IMR-90 (cell line): ENCODE measurements at regions not wholly inside any gene's neighbourhood (a gene's known extent, or its start where the extent isn't known, plus 50 kb on each side); places are given as distances from the start of the nearest gene placed in this dataset.

Experiments
- ATAC-seq: fragments of 200-7000 bp; cut with Tn5 transposase; 2 replicates; pipeline ENCODE4 v1.9.1; 2020; ENCODE audit warnings: low read depth, mild to moderate bottlenecking, moderate library complexity
- BruUV-seq: library from RNA; stranded (reverse); fragments of 400-500 nt; replicated peaks from 2 replicates; lab custom pipeline; 2021; lab: Mats Ljungman, UMichigan
- CTCF ChIA-PET: fragments of 300-600 bp; formaldehyde crosslinking; extraction: SDS; loops from one replicate; lab custom pipeline; 2021; ENCODE audit warnings: antibody characterized with exemption; lab: Yijun Ruan, JAX
- POLR2A ChIA-PET: fragments of 300-600 bp; sonication (Branson Sonifier 250); formaldehyde crosslinking; loops from one replicate; lab custom pipeline; 2022; ENCODE audit warnings: antibody characterized with exemption; ENCODE audit not compliant: unreplicated experiment; lab: Charles Lee
- DNase-seq: peaks from one replicate; pipeline ENCODE4 v3.0.0; 2013
- H2AFZ ChIP-seq: replicated peaks from 2 replicates; pipeline ENCODE3; 2013; ENCODE audit warnings: low read length, mild to moderate bottlenecking; ENCODE audit not compliant: poor library complexity
- H2AK5ac ChIP-seq: 2 replicates; pipeline ENCODE4 v1.6.1; 2013; ENCODE audit warnings: low read depth, low read length, inconsistent platforms
- H2AK9ac ChIP-seq: replicated peaks from 2 replicates; pipeline ENCODE3; 2013; ENCODE audit warnings: mild to moderate bottlenecking, low read depth, low read length, moderate library complexity; ENCODE audit not compliant: poor library complexity
- H2BK120ac ChIP-seq: 2 replicates; pipeline ENCODE4 v1.6.1; 2013; ENCODE audit warnings: low read depth, low read length, inconsistent platforms
- H2BK15ac ChIP-seq: 3 replicates; pipeline ENCODE4 v1.6.1; 2013; ENCODE audit warnings: low read depth, low read length, inconsistent platforms
- H2BK20ac ChIP-seq: 2 replicates; pipeline ENCODE4 v1.6.1; 2013; ENCODE audit warnings: low read depth, mild to moderate bottlenecking, inconsistent platforms, low read length, moderate library complexity
- H2BK5ac ChIP-seq: 2 replicates; pipeline ENCODE4 v1.6.1; 2013; ENCODE audit warnings: mild to moderate bottlenecking, low read depth, low read length, inconsistent platforms; ENCODE audit not compliant: poor library complexity, severe bottlenecking
- H3K14ac ChIP-seq: replicated peaks from 2 replicates; pipeline ENCODE4 v1.6.1; 2013; ENCODE audit warnings: low read depth, low read length, inconsistent platforms
- H3K18ac ChIP-seq: 2 replicates; pipeline ENCODE4 v1.6.1; 2013; ENCODE audit warnings: low read depth, low read length, control low read depth
- H3K23ac ChIP-seq: 2 replicates; pipeline ENCODE4 v1.6.1; 2013; ENCODE audit warnings: low read depth, low read length, inconsistent platforms
- H3K27ac ChIP-seq: 2 replicates; pipeline ENCODE4 v1.5.1; 2013; ENCODE audit warnings: mild to moderate bottlenecking, control low read depth, low read length; ENCODE audit not compliant: insufficient read depth
- H3K27me3 ChIP-seq: 2 replicates; pipeline ENCODE4 v1.6.1; 2013; ENCODE audit warnings: low read length; ENCODE audit not compliant: control insufficient read depth, insufficient read depth
- H3K36me3 ChIP-seq: 2 replicates; pipeline ENCODE4 v1.6.1; 2013; ENCODE audit warnings: low read length, mixed read lengths; ENCODE audit not compliant: control insufficient read depth, insufficient read depth
- H3K4ac ChIP-seq: 2 replicates; pipeline ENCODE4 v1.6.1; 2013; ENCODE audit warnings: low read depth, low read length, inconsistent platforms
- H3K4me1 ChIP-seq: 2 replicates; pipeline ENCODE4 v1.6.1; 2013; ENCODE audit warnings: low read length, mixed read lengths; ENCODE audit not compliant: control insufficient read depth, insufficient read depth
- H3K4me2 ChIP-seq: 2 replicates; pipeline ENCODE4 v1.6.1; 2013; ENCODE audit warnings: low read depth, mild to moderate bottlenecking, control low read depth, low read length, moderate library complexity
- H3K4me3 ChIP-seq: 2 replicates; pipeline ENCODE4 v1.5.1; 2013; ENCODE audit warnings: low read depth, mild to moderate bottlenecking, control low read depth, low read length, moderate library complexity; ENCODE audit not compliant: insufficient read depth
- H3K56ac ChIP-seq: 2 replicates; pipeline ENCODE4 v1.6.1; 2013; ENCODE audit warnings: low read length, inconsistent platforms; ENCODE audit not compliant: insufficient read depth; ENCODE audit errors: extremely low read depth
- H3K79me1 ChIP-seq, 2 experiments: 2 replicates each; pipeline ENCODE4 v1.6.1; 2013; ENCODE audit warnings: low read length in 2 of 2, inconsistent platforms in 1 of 2, low read depth in 1 of 2
- H3K9ac ChIP-seq: 2 replicates; pipeline ENCODE4 v1.6.1; 2013; ENCODE audit warnings: low read depth, low read length, control low read depth
- H3K9me1 ChIP-seq: 2 replicates; pipeline ENCODE4 v1.6.1; 2013; ENCODE audit warnings: low read length, inconsistent platforms; ENCODE audit not compliant: insufficient read depth
- H3K9me3 ChIP-seq: 2 replicates; pipeline ENCODE4 v1.6.1; 2013; ENCODE audit warnings: low read length; ENCODE audit not compliant: control insufficient read depth, insufficient read depth
- H4K20me1 ChIP-seq: 2 replicates; pipeline ENCODE4 v1.6.1; 2013; ENCODE audit warnings: low read length, inconsistent platforms; ENCODE audit not compliant: insufficient read depth
- H4K5ac ChIP-seq: 2 replicates; pipeline ENCODE4 v1.6.1; 2013; ENCODE audit warnings: mild to moderate bottlenecking, low read depth, low read length, control low read depth
- H4K8ac ChIP-seq, 2 experiments: 2 replicates each; pipeline ENCODE4 v1.6.1; 2013; ENCODE audit warnings: low read depth in 2 of 2, low read length in 2 of 2, control low read depth in 1 of 2, inconsistent platforms in 1 of 2
- H4K91ac ChIP-seq: 2 replicates; pipeline ENCODE4 v1.6.1; 2013; ENCODE audit warnings: low read depth, low read length, inconsistent platforms; ENCODE audit not compliant: insufficient read depth
- BHLHE40 ChIP-seq: fragments of 150-350 bp; IDR thresholded peaks from 2 replicates; pipeline ENCODE4 v1.6.1; 2016; ENCODE audit warnings: mild to moderate bottlenecking, low read depth, low read length
- CEBPB ChIP-seq: IDR thresholded peaks from 2 replicates; pipeline ENCODE4 v1.6.1; 2012; ENCODE audit warnings: low read depth, low read length, improper control_type of control experiment
- CHD1 ChIP-seq: IDR thresholded peaks from 2 replicates; pipeline ENCODE4 v1.6.1; 2012; ENCODE audit warnings: low read depth, low read length, improper control_type of control experiment
- FOS ChIP-seq: fragments of 150-350 bp; IDR thresholded peaks from 2 replicates; pipeline ENCODE4 v1.6.1; 2016; ENCODE audit warnings: low read depth, low read length
- MAFK ChIP-seq: IDR thresholded peaks from 2 replicates; pipeline ENCODE4 v1.6.1; 2012; ENCODE audit warnings: low read depth, low read length, improper control_type of control experiment
- MXI1 ChIP-seq: IDR thresholded peaks from 2 replicates; pipeline ENCODE4 v1.6.1; 2012; ENCODE audit warnings: low read depth, mild to moderate bottlenecking, low read length, moderate library complexity, borderline replicate concordance
- NFE2L2 ChIP-seq: fragments of 150-350 bp; IDR thresholded peaks from 2 replicates; pipeline ENCODE4 v1.6.1; 2016; ENCODE audit warnings: low read depth, mild to moderate bottlenecking, low read length
- POLR2A ChIP-seq: IDR thresholded peaks from 2 replicates; pipeline ENCODE4 v1.6.1; 2012; ENCODE audit warnings: mild to moderate bottlenecking, low read depth, low read length
- RAD21 ChIP-seq: IDR thresholded peaks from 2 replicates; pipeline ENCODE4 v1.6.1; 2012; ENCODE audit warnings: low read length, improper control_type of control experiment
- RCOR1 ChIP-seq: IDR thresholded peaks from 2 replicates; pipeline ENCODE4 v1.6.1; 2012; ENCODE audit warnings: mild to moderate bottlenecking, low read length, improper control_type of control experiment; ENCODE audit not compliant: insufficient replicate concordance
- RFX5 ChIP-seq: IDR thresholded peaks from 2 replicates; pipeline ENCODE4 v1.8.0; 2012; ENCODE audit warnings: low read depth, mild to moderate bottlenecking, low read length, moderate library complexity
- SMC3 ChIP-seq: fragments of 150-350 bp; IDR thresholded peaks from 2 replicates; pipeline ENCODE4 v1.6.1; 2016; ENCODE audit warnings: low read depth, mild to moderate bottlenecking, antibody characterized with exemption, low read length, moderate library complexity
- USF2 ChIP-seq: fragments of 150-350 bp; IDR thresholded peaks from 2 replicates; pipeline ENCODE4 v1.6.1; 2017; ENCODE audit warnings: mild to moderate bottlenecking, antibody characterized with exemption, low read length, low read depth
- WGBS, 2 experiments: methylation state at CpG; one replicate each; pipeline versions ENCODE4 v1.1.5 to v1.1.7; 2013; ENCODE audit warnings: missing lambda C conversion rate in 2 of 2; ENCODE audit not compliant: insufficient read length in 1 of 2; ENCODE audit errors: extremely low coverage in 2 of 2; 5-methylcytosine and 5-hydroxymethylcytosine counted together
- dilution Hi-C: fragments of 300-500 bp; cut with HindIII; formaldehyde crosslinking; loops from one replicate; pipeline ENCODE4 v1.14.3; 2018; ENCODE audit warnings: low sequenced_read_pairs; ENCODE audit not compliant: unreplicated experiment
- in situ Hi-C: fragments of 300-500 bp; cut with MboI; formaldehyde crosslinking; loops from 3 replicates; pipeline ENCODE4 v1.14.3; 2019; ENCODE audit warnings: low sequenced_read_pairs, inconsistent platforms, mixed read lengths
- intact Hi-C: fragments of 100-400 bp; cut with micrococcal nuclease; formaldehyde crosslinking; loops from 2 replicates; pipeline ENCODE4 v1.10.0; 2022
- TF ChIP-seq, protein P1 (sequence below): fragments of 150-350 bp; IDR thresholded peaks from 2 replicates; pipeline ENCODE4 v1.6.1; 2016; ENCODE audit warnings: low read depth, mild to moderate bottlenecking, low read length, moderate library complexity, borderline replicate concordance

- no peak overlapping the region for H3K23ac ChIP-seq
- H2BK5ac ChIP-seq = no peak overlapping the region
- H3K14ac ChIP-seq = 0 out of 2 replicates have a peak overlapping the region, but pooled peaks have one; percentile 12
- no peak for ATAC-seq
- ChIA-PET POLR2A (no interaction called here), CTCF (interaction anchor here (0.7 kb wide), 1 partner anchor 1671 kb away, joined by 3 read pairs; no protein-coding TSS in a partner anchor)
- H3K18ac ChIP-seq = 0 out of 2 replicates have a peak overlapping the region, but pooled peaks have one; percentile 4
- WGBS, 2 experiments = no CpG with 5 or more reads among the region's 1 CpG
- H4K20me1 ChIP-seq = no peaks in the 10 kb centered on the region
- H2BK120ac ChIP-seq = peak overlapping the region; percentile 4
- no peaks in the 10 kb centered on the region for H3K27me3 ChIP-seq
- peaks cover 5% of the 10 kb centered on the region; the same call in 1 of the 2 replicates for H3K4me1 ChIP-seq
- H3K27ac ChIP-seq = no peak overlapping the region
- H2BK15ac ChIP-seq = peak overlapping the region; percentile 7; the same call in 1 of the 3 replicates
- no peak overlapping the region for H3K4ac ChIP-seq
- no peak overlapping the region for H2AK9ac ChIP-seq
- BruUV-seq = no TSS peak
- H2AK5ac ChIP-seq = no peak overlapping the region
- no peak overlapping the region for H4K8ac ChIP-seq
- 0 out of 2 replicates have a peak overlapping the region, but pooled peaks have one; percentile 11 for H2BK20ac ChIP-seq
- H3K79me1 ChIP-seq = no peaks in the 10 kb centered on the region
- H3K9ac ChIP-seq = no peak overlapping the region
- no peak overlapping the region for H3K56ac ChIP-seq
- no peak overlapping the region for H3K4me3 ChIP-seq
- H4K91ac ChIP-seq = no peak overlapping the region; the same call in 1 of the 2 replicates
- H2AFZ ChIP-seq = no peak overlapping the region
- H4K5ac ChIP-seq = no peak overlapping the region
- H3K9me1 ChIP-seq = no peaks in the 10 kb centered on the region
- no peaks in the 10 kb centered on the region for H3K9me3 ChIP-seq
- in situ Hi-C loops (loop anchor here (25.0 kb wide), 2 partner anchors 1363 to 1488 kb away; no protein-coding TSS in a partner anchor), intact Hi-C loops (loop anchor here (10.0 kb wide), 1 partner anchor 111 kb away; no protein-coding TSS in a partner anchor), dilution Hi-C loops (no loop called here)
- DNase-seq = no peak
- H3K4me2 ChIP-seq = no peak overlapping the region
- no peaks in the 10 kb centered on the region for H3K36me3 ChIP-seq
- no peak for TF ChIP-seq MXI1
- TF ChIP-seq, protein P1, sequence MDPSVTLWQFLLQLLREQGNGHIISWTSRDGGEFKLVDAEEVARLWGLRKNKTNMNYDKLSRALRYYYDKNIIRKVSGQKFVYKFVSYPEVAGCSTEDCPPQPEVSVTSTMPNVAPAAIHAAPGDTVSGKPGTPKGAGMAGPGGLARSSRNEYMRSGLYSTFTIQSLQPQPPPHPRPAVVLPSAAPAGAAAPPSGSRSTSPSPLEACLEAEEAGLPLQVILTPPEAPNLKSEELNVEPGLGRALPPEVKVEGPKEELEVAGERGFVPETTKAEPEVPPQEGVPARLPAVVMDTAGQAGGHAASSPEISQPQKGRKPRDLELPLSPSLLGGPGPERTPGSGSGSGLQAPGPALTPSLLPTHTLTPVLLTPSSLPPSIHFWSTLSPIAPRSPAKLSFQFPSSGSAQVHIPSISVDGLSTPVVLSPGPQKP = no peak
- no peak for TF ChIP-seq NFE2L2
- TF ChIP-seq CHD1 = no peak
- TF ChIP-seq CEBPB = no peak
- TF ChIP-seq SMC3 = no peak
- TF ChIP-seq FOS = no peak
- no peak for TF ChIP-seq RCOR1
- TF ChIP-seq POLR2A = no peak
- TF ChIP-seq MAFK = no peak
- no peak for TF ChIP-seq RAD21
- TF ChIP-seq USF2 = no peak
- TF ChIP-seq RFX5 = no peak
- no peak for TF ChIP-seq BHLHE40
Observed at GRCh38 chr11:24375351-24375750, 121.5 kb upstream of the LUZP2 start.
